ENCODE measurements at regions not wholly inside any gene's neighbourhood (a gene's known extent, or its start where the extent isn't known, plus 50 kb on each side); places are given as distances from the start of the nearest gene placed in this dataset.

DNA sequence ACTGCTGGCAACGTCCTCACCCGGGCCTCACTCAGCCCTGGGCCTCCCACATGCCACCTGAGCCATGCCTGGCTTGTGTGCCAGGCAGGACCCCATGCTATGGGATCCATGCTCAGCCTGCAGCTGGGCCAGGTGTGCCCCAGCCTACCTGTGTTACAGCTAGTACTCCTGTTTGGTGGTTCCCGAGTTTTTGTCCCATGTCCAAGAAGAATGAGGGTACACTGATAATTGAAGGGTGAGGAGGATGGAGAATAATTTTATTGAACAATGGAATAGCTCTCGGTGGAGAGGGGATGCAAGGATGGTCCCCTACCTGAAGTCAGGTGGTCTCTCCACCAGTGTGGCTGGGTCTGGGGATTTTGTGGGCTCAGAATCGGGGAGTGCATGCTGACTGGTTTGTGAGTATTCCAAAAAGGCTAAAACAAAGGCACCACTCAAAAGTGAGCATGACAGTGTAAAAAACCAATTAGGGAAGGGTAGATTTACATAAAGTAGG lies 137.9 kb downstream of the TNFSF18 start:
- no peak overlapping the region for H3K4me3 ChIP-seq (ENCODE audit: low read depth, low read length)
- DNase-seq (ENCODE audit: low read depth): no peak
- TF ChIP-seq CTCF (conservative IDR thresholded peaks at IDR 0.05; ENCODE audit: low read depth, low read length): no peak

DNA sequence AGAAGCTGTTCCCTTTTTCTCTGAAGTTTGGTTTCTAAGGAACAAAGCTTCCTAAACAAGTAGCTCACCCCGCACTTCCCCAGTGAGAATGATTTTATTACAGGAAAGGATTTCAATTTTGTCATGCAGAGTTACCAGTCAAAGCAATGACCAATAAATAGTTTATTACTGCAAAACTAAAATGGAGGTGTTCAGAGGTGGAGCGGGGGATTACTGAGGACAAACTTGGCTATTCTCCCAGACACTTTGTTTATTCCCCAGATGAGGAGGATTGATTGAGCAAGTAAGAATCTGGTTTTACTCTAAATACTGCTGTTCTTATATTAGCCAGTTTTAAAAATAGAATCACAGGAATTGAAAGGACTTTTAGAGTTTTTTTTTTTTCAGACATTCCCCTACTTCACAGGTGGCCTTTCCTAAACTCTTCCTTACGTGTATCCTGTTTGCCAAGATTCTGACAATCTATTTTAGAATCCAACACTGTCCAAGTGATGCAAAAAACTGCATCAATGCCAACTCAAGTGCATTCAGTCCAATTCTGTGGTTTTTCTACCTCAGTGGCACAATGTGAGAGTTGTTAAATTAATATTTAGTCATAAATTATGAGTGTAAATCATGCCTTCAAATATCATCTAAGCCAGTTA lies 136.1 kb downstream of the TNFSF18 start:
- no peak for DNase-seq (ENCODE audit: low read depth)
- TF ChIP-seq CTCF (conservative IDR thresholded peaks at IDR 0.05; ENCODE audit: low read depth, low read length): no peak
- H3K4me3 ChIP-seq (ENCODE audit: low read depth, low read length): no peak overlapping the region

- no peak for DNase-seq (ENCODE audit: low read depth)
These were observed 135.5 kb downstream of the TNFSF18 start for GRCh38 chr1:172915271-172915670.

GRCh38 chr1:172916116-172916515 lies 134.6 kb downstream of the TNFSF18 start:
- DNase-seq (ENCODE audit: low read depth): no peak
- H3K4me3 ChIP-seq (ENCODE audit: low read depth, low read length): no peak overlapping the region
- TF ChIP-seq CTCF (conservative IDR thresholded peaks at IDR 0.05; ENCODE audit: low read depth, low read length): no peak

More at GRCh38 chr1:172915271-172915670, 135.5 kb downstream of the TNFSF18 start:
- H3K4me3 ChIP-seq (ENCODE audit: low read depth, low read length): no peak overlapping the region
- no peak for TF ChIP-seq CTCF (conservative IDR thresholded peaks at IDR 0.05; ENCODE audit: low read depth, low read length)

- peak; percentile 91 for DNase-seq (ENCODE audit: low read depth)
- no peak for TF ChIP-seq CTCF (conservative IDR thresholded peaks at IDR 0.05; ENCODE audit: low read depth, low read length)
- H3K4me3 ChIP-seq (ENCODE audit: low read depth, low read length): no peak overlapping the region
These were observed 132.8 kb downstream of the TNFSF18 start for GRCh38 chr1:172917972-172918371.

DNA sequence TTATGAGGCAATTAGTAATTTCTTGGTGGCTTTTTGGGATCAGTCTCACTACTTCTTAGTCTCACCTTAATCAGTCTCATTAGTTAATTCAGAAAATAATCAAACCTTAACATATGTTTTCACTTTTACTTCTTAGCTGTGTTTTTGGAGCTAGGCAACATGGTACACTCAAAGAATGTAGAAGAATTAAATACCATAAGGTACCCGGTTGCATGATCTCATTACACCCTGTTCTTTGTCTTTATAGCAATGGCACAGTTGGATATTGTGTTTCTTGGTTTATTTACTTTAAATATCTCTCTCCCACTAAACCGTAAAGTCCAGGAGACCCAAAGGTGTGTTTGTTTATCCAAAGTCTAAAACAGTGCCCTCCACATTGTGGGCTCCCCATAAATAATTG lies 132.3 kb downstream of the TNFSF18 start:
- no peak for DNase-seq (ENCODE audit: low read depth)
- H3K4me3 ChIP-seq (ENCODE audit: low read depth, low read length): no peak overlapping the region
- no peak for TF ChIP-seq CTCF (conservative IDR thresholded peaks at IDR 0.05; ENCODE audit: low read depth, low read length)

DNA sequence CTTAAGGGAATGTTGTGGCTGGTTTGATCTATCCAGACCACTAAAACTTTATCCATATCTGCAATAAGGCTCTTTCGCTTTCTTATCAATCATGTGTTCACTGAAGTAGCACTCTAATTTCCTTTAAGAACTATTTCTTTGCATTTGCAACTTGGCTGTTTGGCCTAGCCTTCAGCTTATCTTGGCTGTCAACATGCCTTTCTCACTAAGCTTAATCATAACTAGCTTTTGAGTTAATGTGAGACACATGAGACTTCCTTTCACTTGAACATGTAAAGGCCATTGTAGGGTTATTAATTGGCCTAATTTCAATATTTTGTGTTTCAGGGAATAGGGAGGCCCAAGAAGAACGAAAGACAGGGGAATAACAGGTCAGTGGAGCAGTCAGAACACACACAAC lies 124.7 kb downstream of the TNFSF18 start:
- TF ChIP-seq CTCF (conservative IDR thresholded peaks at IDR 0.05; ENCODE audit: low read depth, low read length): no peak
- DNase-seq (ENCODE audit: low read depth): no peak
- no peak overlapping the region for H3K4me3 ChIP-seq (ENCODE audit: low read depth, low read length)
